ENCODE measurements at regions not wholly inside any gene's neighbourhood (a gene's known extent, or its start where the extent isn't known, plus 50 kb on each side); places are given as distances from the start of the nearest gene placed in this dataset.

- H3K4me3 Mint-ChIP-seq: no peak overlapping the region
- Histone ChIP-seq H3K36me3 (ENCODE audit: insufficient read depth, low read length) (no peaks in the 10 kb centered on the region), H3K4me1 (ENCODE audit: insufficient read depth, low read length) (no peaks in the 10 kb centered on the region), H3K4me3 (ENCODE audit: low read length) (no peak overlapping the region), H3K27ac (ENCODE audit: low read depth in 1 of 2, low read length in 2 of 2) (no peak overlapping the region), H3K27me3 (ENCODE audit: control insufficient read depth in 1 of 2, insufficient read depth in 2 of 2, low read length in 2 of 2) (no peaks in the 10 kb centered on the region), H3K9me3 (ENCODE audit: control insufficient read depth in 1 of 2, insufficient read depth in 1 of 2, low read length in 2 of 2) (peaks cover 0 to 9% of the 10 kb centered on the region in 2 experiments)
- intact Hi-C loops (cut with DNase I, micrococcal nuclease): no loop called here
- ChIA-PET POLR2A (no interaction called here), CTCF (no interaction called here)
- no peak overlapping the region for H3K27ac Mint-ChIP-seq
- no peaks in the 10 kb centered on the region for H3K4me1 Mint-ChIP-seq (ENCODE audit: low read depth)
- H3K9me3 Mint-ChIP-seq: peaks cover 8% of the 10 kb centered on the region
- no peak for ATAC-seq (ENCODE audit: poor library complexity)
- no peak for TF ChIP-seq CTCF (IDR thresholded peaks at IDR 0.05)
- no peaks in the 10 kb centered on the region for H3K36me3 Mint-ChIP-seq (ENCODE audit: low read depth)
- H3K27me3 Mint-ChIP-seq: no peaks in the 10 kb centered on the region
- DNase-seq: no peak
These were observed 1209.3 kb upstream of the CDH6 start for GRCh38 chr5:29984156-29984540.

GRCh38 chr5:29983528-29984155 is 1209.8 kb upstream of the CDH6 start:
- H3K9me3 ChIP-seq (ENCODE audit: control insufficient read depth in 1 of 2, insufficient read depth in 1 of 2, low read length in 2 of 2): peaks cover 0 to 9% of the 10 kb centered on the region in 2 experiments
- H3K27me3 Mint-ChIP-seq: no peaks in the 10 kb centered on the region
- H3K36me3 ChIP-seq (ENCODE audit: insufficient read depth, low read length): no peaks in the 10 kb centered on the region
- H3K4me3 ChIP-seq (ENCODE audit: low read length): no peak overlapping the region
- ATAC-seq (ENCODE audit: poor library complexity) (no peak), DNase-seq (no peak)
- ChIA-PET CTCF (no interaction called here), POLR2A (no interaction called here)
- no peaks in the 10 kb centered on the region for H3K4me1 ChIP-seq (ENCODE audit: insufficient read depth, low read length)
- peaks cover 8% of the 10 kb centered on the region for H3K9me3 Mint-ChIP-seq
- no peak for TF ChIP-seq CTCF (IDR thresholded peaks at IDR 0.05)
- intact Hi-C loops (cut with DNase I, micrococcal nuclease): no loop called here
- H3K4me3 Mint-ChIP-seq: no peak overlapping the region
- no peak overlapping the region for H3K27ac ChIP-seq (ENCODE audit: low read depth in 1 of 2, low read length in 2 of 2)
- no peaks in the 10 kb centered on the region for H3K4me1 Mint-ChIP-seq (ENCODE audit: low read depth)
- H3K27me3 ChIP-seq (ENCODE audit: control insufficient read depth in 1 of 2, insufficient read depth in 2 of 2, low read length in 2 of 2): no peaks in the 10 kb centered on the region
- no peak overlapping the region for H3K27ac Mint-ChIP-seq
- H3K36me3 Mint-ChIP-seq (ENCODE audit: low read depth): no peaks in the 10 kb centered on the region

GRCh38 chr5:29982457-29982856 is 1211.0 kb upstream of the CDH6 start:
- Mint-ChIP-seq H3K36me3 (ENCODE audit: low read depth) (no peaks in the 10 kb centered on the region), H3K4me3 (no peak overlapping the region), H3K4me1 (ENCODE audit: low read depth) (no peaks in the 10 kb centered on the region), H3K27me3 (no peaks in the 10 kb centered on the region), H3K9me3 (peaks cover 9% of the 10 kb centered on the region), H3K27ac (no peak overlapping the region)
- Histone ChIP-seq H3K27me3 (ENCODE audit: control insufficient read depth in 1 of 2, insufficient read depth in 2 of 2, low read length in 2 of 2) (no peaks in the 10 kb centered on the region), H3K4me3 (ENCODE audit: low read length) (no peak overlapping the region), H3K9me3 (ENCODE audit: control insufficient read depth in 1 of 2, insufficient read depth in 1 of 2, low read length in 2 of 2) (peaks cover 0 to 9% of the 10 kb centered on the region in 2 experiments), H3K27ac (ENCODE audit: low read depth in 1 of 2, low read length in 2 of 2) (no peak overlapping the region), H3K4me1 (ENCODE audit: insufficient read depth, low read length) (no peaks in the 10 kb centered on the region), H3K36me3 (ENCODE audit: insufficient read depth, low read length) (no peaks in the 10 kb centered on the region)
- TF ChIP-seq CTCF (IDR thresholded peaks at IDR 0.05): no peak
- intact Hi-C loops (cut with DNase I, micrococcal nuclease): no loop called here
- ChIA-PET POLR2A (no interaction called here), CTCF (no interaction called here)
- DNase-seq (no peak), ATAC-seq (ENCODE audit: poor library complexity) (no peak)

Measured in CD4-positive, alpha-beta T cell (primary cell).